ENCODE measurements at regions not wholly inside any gene's neighbourhood (a gene's known extent, or its start where the extent isn't known, plus 50 kb on each side); places are given as distances from the start of the nearest gene placed in this dataset.
"Not testable (repeated sequence)": the region's sequence is repeated elsewhere in the genome, so short reads cannot be mapped to it uniquely, and the experiment has no call there.

- no peaks in the 10 kb centered on the region for H3K79me2 ChIP-seq (ENCODE audit: insufficient read depth, low read depth)
- no peak overlapping the region for H3K9ac ChIP-seq
- no peaks in the 10 kb centered on the region for H3K27me3 ChIP-seq (ENCODE audit: insufficient read depth, low read depth)
- no peak overlapping the region for H3K4me2 ChIP-seq
- H3K36me3 ChIP-seq (ENCODE audit: insufficient read depth): no peaks in the 10 kb centered on the region
- H4K20me1 ChIP-seq (ENCODE audit: insufficient read depth): no peaks in the 10 kb centered on the region
- H3K4me3 ChIP-seq (IDR thresholded peaks at IDR 0.05; ENCODE audit: insufficient read depth, low read depth, low read length): no peak overlapping the region
- H2AFZ ChIP-seq (ENCODE audit: low read depth): no peak overlapping the region
- no peak for TF ChIP-seq CTCF (conservative IDR thresholded peaks at IDR 0.05; ENCODE audit: low read depth, low read length)
- H3K4me1 ChIP-seq (ENCODE audit: low read depth, poor library complexity, severe bottlenecking): no peaks in the 10 kb centered on the region
- H3K27ac ChIP-seq: no peak overlapping the region
These were observed 165.4 kb downstream of the MRPL39 start for GRCh38 chr21:25441835-25442234.

GRCh38 chr21:25437465-25437864 is 169.8 kb downstream of the MRPL39 start:
- H3K4me3 ChIP-seq (IDR thresholded peaks at IDR 0.05; ENCODE audit: insufficient read depth, low read depth, low read length); H3K4me1 ChIP-seq (ENCODE audit: low read depth, poor library complexity, severe bottlenecking); H4K20me1 ChIP-seq (ENCODE audit: insufficient read depth); H3K4me2 ChIP-seq; H3K9ac ChIP-seq; H3K27ac ChIP-seq; H3K79me2 ChIP-seq (ENCODE audit: insufficient read depth, low read depth); H2AFZ ChIP-seq (ENCODE audit: low read depth); H3K36me3 ChIP-seq (ENCODE audit: insufficient read depth); H3K27me3 ChIP-seq (ENCODE audit: insufficient read depth, low read depth): not testable (repeated sequence)

- H3K9ac ChIP-seq: no peak overlapping the region
- no peak overlapping the region for H3K4me3 ChIP-seq (IDR thresholded peaks at IDR 0.05; ENCODE audit: insufficient read depth, low read depth, low read length)
- no peak overlapping the region for H3K27ac ChIP-seq
- H3K36me3 ChIP-seq (ENCODE audit: insufficient read depth): no peaks in the 10 kb centered on the region
- H3K4me2 ChIP-seq: no peak overlapping the region
- H4K20me1 ChIP-seq (ENCODE audit: insufficient read depth): no peaks in the 10 kb centered on the region
- no peak overlapping the region for H2AFZ ChIP-seq (ENCODE audit: low read depth)
- peaks cover 11% of the 10 kb centered on the region for H3K4me1 ChIP-seq (ENCODE audit: low read depth, poor library complexity, severe bottlenecking)
- no peaks in the 10 kb centered on the region for H3K27me3 ChIP-seq (ENCODE audit: insufficient read depth, low read depth)
- TF ChIP-seq CTCF (conservative IDR thresholded peaks at IDR 0.05; ENCODE audit: low read depth, low read length): no peak
- no peaks in the 10 kb centered on the region for H3K79me2 ChIP-seq (ENCODE audit: insufficient read depth, low read depth)
These were observed 178.7 kb downstream of the MRPL39 start for GRCh38 chr21:25428537-25428936.

GRCh38 chr21:25427828-25428227 is 179.5 kb downstream of the MRPL39 start:
- no peak for TF ChIP-seq CTCF (conservative IDR thresholded peaks at IDR 0.05; ENCODE audit: low read depth, low read length)
- Histone ChIP-seq H3K36me3 (ENCODE audit: insufficient read depth) (no peaks in the 10 kb centered on the region), H3K4me1 (ENCODE audit: low read depth, poor library complexity, severe bottlenecking) (peaks cover 11% of the 10 kb centered on the region), H2AFZ (ENCODE audit: low read depth) (no peak overlapping the region), H3K4me3 (IDR thresholded peaks at IDR 0.05; ENCODE audit: insufficient read depth, low read depth, low read length) (no peak overlapping the region), H3K27me3 (ENCODE audit: insufficient read depth, low read depth) (no peaks in the 10 kb centered on the region), H3K9ac (no peak overlapping the region), H3K27ac (no peak overlapping the region), H3K79me2 (ENCODE audit: insufficient read depth, low read depth) (no peaks in the 10 kb centered on the region), H3K4me2 (no peak overlapping the region), H4K20me1 (ENCODE audit: insufficient read depth) (no peaks in the 10 kb centered on the region)

GRCh38 chr21:25426580-25426979 is 180.7 kb downstream of the MRPL39 start:
- H3K79me2 ChIP-seq (ENCODE audit: insufficient read depth, low read depth): no peaks in the 10 kb centered on the region
- TF ChIP-seq CTCF (conservative IDR thresholded peaks at IDR 0.05; ENCODE audit: low read depth, low read length): no peak
- H3K9ac ChIP-seq: no peak overlapping the region
- no peaks in the 10 kb centered on the region for H3K27me3 ChIP-seq (ENCODE audit: insufficient read depth, low read depth)
- H4K20me1 ChIP-seq (ENCODE audit: insufficient read depth): no peaks in the 10 kb centered on the region
- H3K4me2 ChIP-seq: no peak overlapping the region
- H3K4me3 ChIP-seq (IDR thresholded peaks at IDR 0.05; ENCODE audit: insufficient read depth, low read depth, low read length): no peak overlapping the region
- H3K36me3 ChIP-seq (ENCODE audit: insufficient read depth): no peaks in the 10 kb centered on the region
- peaks cover 11% of the 10 kb centered on the region for H3K4me1 ChIP-seq (ENCODE audit: low read depth, poor library complexity, severe bottlenecking)
- H2AFZ ChIP-seq (ENCODE audit: low read depth): no peak overlapping the region
- H3K27ac ChIP-seq: no peak overlapping the region
